Loucy (cell line): ENCODE measurements at regions not wholly inside any gene's neighbourhood (a gene's known extent, or its start where the extent isn't known, plus 50 kb on each side); places are given as distances from the start of the nearest gene placed in this dataset.

ENCODE experiments used
- H2AFZ ChIP-seq: fragments of 200-600 bp; sonication (generic); 2 replicates; pipeline ENCODE4 v1.6.0; 2016; ENCODE audit warnings: antibody characterized with exemption, mild to moderate bottlenecking, low read length, moderate library complexity
- H3F3A ChIP-seq: fragments of 200-600 bp; 2 replicates; pipeline ENCODE4 v1.6.0; 2016; ENCODE audit warnings: antibody characterized with exemption, low read depth, mild to moderate bottlenecking
- H3K27me3 ChIP-seq: fragments of 200-600 bp; sonication (generic); 2 replicates; pipeline ENCODE4 v1.6.1; 2014; ENCODE audit warnings: low read length, mild to moderate bottlenecking; ENCODE audit not compliant: insufficient read depth, poor library complexity, severe bottlenecking
- H3K36me3 ChIP-seq: fragments of 200-600 bp; sonication (generic); 2 replicates; pipeline ENCODE4 v1.6.1; 2016; ENCODE audit warnings: low read length; ENCODE audit not compliant: insufficient read depth
- H3K4me1 ChIP-seq: fragments of 200-600 bp; sonication (generic); 2 replicates; pipeline ENCODE4 v1.5.1; 2014; ENCODE audit warnings: low read length, mild to moderate bottlenecking; ENCODE audit not compliant: insufficient read depth, poor library complexity, severe bottlenecking
- H3K4me2 ChIP-seq: fragments of 200-600 bp; sonication (generic); 2 replicates; pipeline ENCODE4 v1.6.0; 2014; ENCODE audit warnings: antibody characterized with exemption, low read length, low read depth, mild to moderate bottlenecking; ENCODE audit not compliant: poor library complexity, severe bottlenecking
- H3K4me3 ChIP-seq: fragments of 200-600 bp; sonication (generic); 2 replicates; pipeline ENCODE4 v1.5.1; 2014; ENCODE audit warnings: low read length, mild to moderate bottlenecking, mixed read lengths; ENCODE audit not compliant: poor library complexity, severe bottlenecking
- H3K79me2 ChIP-seq: fragments of 200-600 bp; sonication (generic); 2 replicates; pipeline ENCODE4 v1.6.1; 2014; ENCODE audit warnings: low read length; ENCODE audit not compliant: insufficient read depth
- H3K9ac ChIP-seq: fragments of 200-600 bp; sonication (generic); 2 replicates; pipeline ENCODE4 v1.6.0; 2014; ENCODE audit warnings: mild to moderate bottlenecking, low read depth, low read length, moderate library complexity; ENCODE audit not compliant: poor library complexity, severe bottlenecking
- H3K9me2 ChIP-seq: fragments of 200-600 bp; sonication (generic); replicated peaks from 2 replicates; pipeline ENCODE4 v1.6.1; 2016; ENCODE audit warnings: low read depth, low read length, mixed read lengths
- H3K9me3 ChIP-seq: fragments of 200-600 bp; sonication (generic); 2 replicates; pipeline ENCODE4 v1.6.1; 2014; ENCODE audit warnings: mild to moderate bottlenecking, antibody characterized with exemption, low read length, low read depth; ENCODE audit not compliant: insufficient read depth
- H4K20me1 ChIP-seq: fragments of 200-600 bp; sonication (generic); 2 replicates; pipeline ENCODE4 v1.6.0; 2014; ENCODE audit warnings: antibody characterized with exemption, low read length, mild to moderate bottlenecking; ENCODE audit not compliant: insufficient read depth, poor library complexity, severe bottlenecking
- EZH2phosphoT487 ChIP-seq: fragments of 200-600 bp; IDR thresholded peaks from 2 replicates; pipeline ENCODE4 v1.6.1; 2018; ENCODE audit warnings: antibody characterized with exemption, mild to moderate bottlenecking, moderate library complexity, borderline replicate concordance
- TF ChIP-seq, protein P1 (sequence below): fragments of 200-600 bp; sonication (generic); conservative IDR thresholded peaks from 2 replicates; pipeline ENCODE4 v1.5.1; 2014; ENCODE audit warnings: mild to moderate bottlenecking, antibody characterized with exemption, low read length

DNA sequence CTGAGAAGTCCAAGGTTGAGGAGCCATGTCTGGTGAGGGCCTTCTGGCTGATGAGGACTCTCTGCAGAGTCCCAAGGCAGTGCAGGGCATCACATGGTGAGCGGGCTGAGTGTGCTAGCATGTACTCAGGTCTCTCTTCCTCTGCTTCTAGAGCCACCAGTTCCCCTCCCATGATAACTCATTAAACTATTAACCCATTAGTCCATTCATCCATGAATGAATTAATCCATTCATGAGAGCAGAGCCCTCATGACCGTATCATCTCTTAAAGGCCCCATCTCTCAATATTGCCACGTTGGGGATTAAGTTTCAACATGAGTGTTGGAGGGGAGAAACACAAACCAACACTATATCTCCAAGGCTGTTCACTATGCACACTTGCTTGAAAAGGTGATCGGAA, 83.7 kb downstream of the TMEM30B start:
- H3K27me3 ChIP-seq = no peaks in the 10 kb centered on the region
- no peak overlapping the region for H3K4me2 ChIP-seq
- H4K20me1 ChIP-seq = no peaks in the 10 kb centered on the region
- TF ChIP-seq, protein P1, sequence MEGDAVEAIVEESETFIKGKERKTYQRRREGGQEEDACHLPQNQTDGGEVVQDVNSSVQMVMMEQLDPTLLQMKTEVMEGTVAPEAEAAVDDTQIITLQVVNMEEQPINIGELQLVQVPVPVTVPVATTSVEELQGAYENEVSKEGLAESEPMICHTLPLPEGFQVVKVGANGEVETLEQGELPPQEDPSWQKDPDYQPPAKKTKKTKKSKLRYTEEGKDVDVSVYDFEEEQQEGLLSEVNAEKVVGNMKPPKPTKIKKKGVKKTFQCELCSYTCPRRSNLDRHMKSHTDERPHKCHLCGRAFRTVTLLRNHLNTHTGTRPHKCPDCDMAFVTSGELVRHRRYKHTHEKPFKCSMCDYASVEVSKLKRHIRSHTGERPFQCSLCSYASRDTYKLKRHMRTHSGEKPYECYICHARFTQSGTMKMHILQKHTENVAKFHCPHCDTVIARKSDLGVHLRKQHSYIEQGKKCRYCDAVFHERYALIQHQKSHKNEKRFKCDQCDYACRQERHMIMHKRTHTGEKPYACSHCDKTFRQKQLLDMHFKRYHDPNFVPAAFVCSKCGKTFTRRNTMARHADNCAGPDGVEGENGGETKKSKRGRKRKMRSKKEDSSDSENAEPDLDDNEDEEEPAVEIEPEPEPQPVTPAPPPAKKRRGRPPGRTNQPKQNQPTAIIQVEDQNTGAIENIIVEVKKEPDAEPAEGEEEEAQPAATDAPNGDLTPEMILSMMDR = no peak
- TF ChIP-seq EZH2phosphoT487 = no peak
- no peaks in the 10 kb centered on the region for H3K4me1 ChIP-seq
- no peak overlapping the region for H2AFZ ChIP-seq
- no peaks in the 10 kb centered on the region for H3K79me2 ChIP-seq
- H3K9me3 ChIP-seq = no peaks in the 10 kb centered on the region
- no peaks in the 10 kb centered on the region for H3K36me3 ChIP-seq
- H3K4me3 ChIP-seq = no peak overlapping the region
- no peak overlapping the region for H3K9ac ChIP-seq
- H3F3A ChIP-seq = no peaks in the 10 kb centered on the region
- no peaks in the 10 kb centered on the region for H3K9me2 ChIP-seq

- H4K20me1 ChIP-seq = no peaks in the 10 kb centered on the region
- H3K36me3 ChIP-seq = no peaks in the 10 kb centered on the region
- H3K4me3 ChIP-seq = no peak overlapping the region
- H3K9ac ChIP-seq = no peak overlapping the region
- H3K4me1 ChIP-seq = no peaks in the 10 kb centered on the region
- H3K4me2 ChIP-seq = no peak overlapping the region
- no peaks in the 10 kb centered on the region for H3K9me3 ChIP-seq
- H3K9me2 ChIP-seq = no peaks in the 10 kb centered on the region
- TF ChIP-seq, protein P1 = no peak
- no peak for TF ChIP-seq EZH2phosphoT487
- H3K79me2 ChIP-seq = no peaks in the 10 kb centered on the region
- no peaks in the 10 kb centered on the region for H3K27me3 ChIP-seq
- no peak overlapping the region for H2AFZ ChIP-seq
- no peaks in the 10 kb centered on the region for H3F3A ChIP-seq
These were observed 84.3 kb downstream of the TMEM30B start for GRCh38 chr14:61196792-61197191.

GRCh38 chr14:61196034-61196433, 85.1 kb downstream of the TMEM30B start:
- Histone ChIP-seq H3K9ac (no peak overlapping the region), H3F3A (no peaks in the 10 kb centered on the region), H2AFZ (no peak overlapping the region), H3K27me3 (no peaks in the 10 kb centered on the region), H3K36me3 (no peaks in the 10 kb centered on the region), H3K4me2 (no peak overlapping the region), H3K9me3 (no peaks in the 10 kb centered on the region), H3K4me1 (no peaks in the 10 kb centered on the region), H4K20me1 (no peaks in the 10 kb centered on the region), H3K79me2 (no peaks in the 10 kb centered on the region), H3K9me2 (no peaks in the 10 kb centered on the region), H3K4me3 (no peak overlapping the region)
- TF ChIP-seq EZH2phosphoT487 = no peak

GRCh38 chr14:61193476-61193875, 87.7 kb downstream of the TMEM30B start:
- no peak overlapping the region for H3K4me2 ChIP-seq
- no peak for TF ChIP-seq EZH2phosphoT487
- no peaks in the 10 kb centered on the region for H3F3A ChIP-seq
- no peak overlapping the region for H3K4me3 ChIP-seq
- no peaks in the 10 kb centered on the region for H3K9me2 ChIP-seq
- no peaks in the 10 kb centered on the region for H3K79me2 ChIP-seq
- H2AFZ ChIP-seq = no peak overlapping the region
- no peaks in the 10 kb centered on the region for H4K20me1 ChIP-seq
- no peak overlapping the region for H3K9ac ChIP-seq
- H3K4me1 ChIP-seq = no peaks in the 10 kb centered on the region
- no peaks in the 10 kb centered on the region for H3K9me3 ChIP-seq
- no peaks in the 10 kb centered on the region for H3K36me3 ChIP-seq
- H3K27me3 ChIP-seq = no peaks in the 10 kb centered on the region
